KMS-11 (cell line): ENCODE measurements at regions not wholly inside any gene's neighbourhood (a gene's known extent, or its start where the extent isn't known, plus 50 kb on each side); places are given as distances from the start of the nearest gene placed in this dataset.

Experiments used
- H2AFZ ChIP-seq: fragments of 200-600 bp; sonication (generic); 2 replicates; pipeline ENCODE4 v1.6.1; 2016; ENCODE audit warnings: antibody characterized with exemption, mixed run types, low read depth
- H3K27ac ChIP-seq: fragments of 200-600 bp; sonication (generic); 2 replicates; pipeline ENCODE4 v1.6.1; 2016; ENCODE audit warnings: mild to moderate bottlenecking, mixed run types
- H3K27me3 ChIP-seq: fragments of 200-600 bp; sonication (generic); 2 replicates; pipeline ENCODE4 v1.6.1; 2017; ENCODE audit warnings: mild to moderate bottlenecking, low read depth, mixed run types, moderate library complexity; ENCODE audit not compliant: insufficient read depth
- H3K36me3 ChIP-seq: fragments of 200-600 bp; sonication (generic); 2 replicates; pipeline ENCODE4 v1.6.1; 2017; ENCODE audit warnings: mild to moderate bottlenecking, mixed run types; ENCODE audit not compliant: insufficient read depth
- H3K4me1 ChIP-seq: fragments of 200-600 bp; sonication (generic); 2 replicates; pipeline ENCODE4 v1.6.1; 2016; ENCODE audit warnings: mild to moderate bottlenecking, low read depth, mixed run types; ENCODE audit not compliant: poor library complexity, severe bottlenecking
- H3K4me2 ChIP-seq: fragments of 200-600 bp; sonication (generic); 2 replicates; pipeline ENCODE4 v1.7.0; 2016; ENCODE audit warnings: mild to moderate bottlenecking, mixed run types
- H3K4me3 ChIP-seq: fragments of 200-600 bp; sonication (generic); IDR thresholded peaks from 2 replicates; pipeline ENCODE4 v1.6.1; 2017; ENCODE audit warnings: low read depth, low read length, mixed read lengths; ENCODE audit not compliant: insufficient read depth
- H3K79me2 ChIP-seq: fragments of 200-600 bp; sonication (generic); 2 replicates; pipeline ENCODE4 v1.6.1; 2016; ENCODE audit warnings: low read depth, mixed run types; ENCODE audit not compliant: insufficient read depth
- H3K9ac ChIP-seq: fragments of 200-600 bp; sonication (generic); 2 replicates; pipeline ENCODE4 v1.6.1; 2016; ENCODE audit warnings: mild to moderate bottlenecking, mixed run types
- H4K20me1 ChIP-seq: fragments of 200-600 bp; sonication (generic); 2 replicates; pipeline ENCODE4 v1.6.1; 2016; ENCODE audit warnings: mild to moderate bottlenecking, mixed run types; ENCODE audit not compliant: insufficient read depth
- TF ChIP-seq, protein P1 (sequence below): fragments of 200-600 bp; sonication (generic); conservative IDR thresholded peaks from 2 replicates; pipeline ENCODE4 v1.6.1; 2017; ENCODE audit warnings: low read depth, mild to moderate bottlenecking, antibody characterized with exemption, low read length, moderate library complexity, mixed read lengths

DNA sequence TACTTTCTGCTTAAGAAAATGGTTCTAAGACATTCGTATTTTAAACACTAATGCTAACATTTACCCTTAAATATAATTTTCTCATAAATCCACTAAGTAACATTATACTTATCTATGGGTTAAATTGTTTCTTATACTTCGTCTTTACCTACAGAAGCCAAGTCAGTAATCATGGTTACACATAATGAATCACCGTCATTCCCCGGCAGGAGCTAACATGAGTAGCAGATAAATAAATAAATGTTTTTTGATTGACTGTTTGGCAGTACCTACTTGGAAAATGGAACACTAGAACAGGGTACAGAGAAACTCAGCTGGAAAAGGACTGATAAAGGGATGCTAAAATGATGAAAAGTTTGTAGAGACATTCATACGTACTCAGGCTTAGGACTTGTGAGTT lies 430.4 kb downstream of the ACTRT1 start:
- H2AFZ ChIP-seq = no peak overlapping the region
- TF ChIP-seq, protein P1, sequence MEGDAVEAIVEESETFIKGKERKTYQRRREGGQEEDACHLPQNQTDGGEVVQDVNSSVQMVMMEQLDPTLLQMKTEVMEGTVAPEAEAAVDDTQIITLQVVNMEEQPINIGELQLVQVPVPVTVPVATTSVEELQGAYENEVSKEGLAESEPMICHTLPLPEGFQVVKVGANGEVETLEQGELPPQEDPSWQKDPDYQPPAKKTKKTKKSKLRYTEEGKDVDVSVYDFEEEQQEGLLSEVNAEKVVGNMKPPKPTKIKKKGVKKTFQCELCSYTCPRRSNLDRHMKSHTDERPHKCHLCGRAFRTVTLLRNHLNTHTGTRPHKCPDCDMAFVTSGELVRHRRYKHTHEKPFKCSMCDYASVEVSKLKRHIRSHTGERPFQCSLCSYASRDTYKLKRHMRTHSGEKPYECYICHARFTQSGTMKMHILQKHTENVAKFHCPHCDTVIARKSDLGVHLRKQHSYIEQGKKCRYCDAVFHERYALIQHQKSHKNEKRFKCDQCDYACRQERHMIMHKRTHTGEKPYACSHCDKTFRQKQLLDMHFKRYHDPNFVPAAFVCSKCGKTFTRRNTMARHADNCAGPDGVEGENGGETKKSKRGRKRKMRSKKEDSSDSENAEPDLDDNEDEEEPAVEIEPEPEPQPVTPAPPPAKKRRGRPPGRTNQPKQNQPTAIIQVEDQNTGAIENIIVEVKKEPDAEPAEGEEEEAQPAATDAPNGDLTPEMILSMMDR = no peak
- no peaks in the 10 kb centered on the region for H3K27me3 ChIP-seq
- H3K4me1 ChIP-seq = no peaks in the 10 kb centered on the region
- no peak overlapping the region for H3K9ac ChIP-seq
- H3K4me3 ChIP-seq = no peak overlapping the region
- H4K20me1 ChIP-seq = no peaks in the 10 kb centered on the region
- no peak overlapping the region for H3K27ac ChIP-seq
- no peaks in the 10 kb centered on the region for H3K79me2 ChIP-seq
- no peaks in the 10 kb centered on the region for H3K36me3 ChIP-seq
- H3K4me2 ChIP-seq = no peak overlapping the region

GRCh38 chrX:127606590-127606989 lies 445.6 kb downstream of the ACTRT1 start:
- no peaks in the 10 kb centered on the region for H4K20me1 ChIP-seq
- no peak overlapping the region for H3K4me2 ChIP-seq
- H3K27ac ChIP-seq = no peak overlapping the region
- no peaks in the 10 kb centered on the region for H3K79me2 ChIP-seq
- TF ChIP-seq, protein P1 = no peak
- no peaks in the 10 kb centered on the region for H3K4me1 ChIP-seq
- no peak overlapping the region for H2AFZ ChIP-seq
- H3K9ac ChIP-seq = no peak overlapping the region
- H3K4me3 ChIP-seq = no peak overlapping the region
- H3K27me3 ChIP-seq = no peaks in the 10 kb centered on the region
- no peaks in the 10 kb centered on the region for H3K36me3 ChIP-seq

- no peaks in the 10 kb centered on the region for H3K79me2 ChIP-seq
- H3K27ac ChIP-seq = no peak overlapping the region
- TF ChIP-seq, protein P1 = no peak
Observed at GRCh38 chrX:127596882-127597281, 455.3 kb downstream of the ACTRT1 start.

GRCh38 chrX:127578395-127578794 lies 473.8 kb downstream of the ACTRT1 start:
- Histone ChIP-seq H3K27ac (no peak overlapping the region), H3K79me2 (no peaks in the 10 kb centered on the region), H2AFZ (no peak overlapping the region), H4K20me1 (no peaks in the 10 kb centered on the region), H3K27me3 (no peaks in the 10 kb centered on the region), H3K4me2 (no peak overlapping the region), H3K4me3 (no peak overlapping the region), H3K36me3 (no peaks in the 10 kb centered on the region), H3K9ac (no peak overlapping the region), H3K4me1 (no peaks in the 10 kb centered on the region)
- TF ChIP-seq, protein P1 = no peak

More at GRCh38 chrX:127596882-127597281, 455.3 kb downstream of the ACTRT1 start:
- no peak overlapping the region for H3K9ac ChIP-seq
- H3K4me3 ChIP-seq = no peak overlapping the region
- no peaks in the 10 kb centered on the region for H3K36me3 ChIP-seq
- H2AFZ ChIP-seq = no peak overlapping the region
- H3K4me1 ChIP-seq = no peaks in the 10 kb centered on the region
- no peaks in the 10 kb centered on the region for H3K27me3 ChIP-seq
- H4K20me1 ChIP-seq = no peaks in the 10 kb centered on the region
- no peak overlapping the region for H3K4me2 ChIP-seq
